ENCODE measurements at regions not wholly inside any gene's neighbourhood (a gene's known extent, or its start where the extent isn't known, plus 50 kb on each side); places are given as distances from the start of the nearest gene placed in this dataset.

- TF ChIP-seq POLR2A (IDR thresholded peaks at IDR 0.05; ENCODE audit: low read length) (no peak), GATA1 (IDR thresholded peaks at IDR 0.05; ENCODE audit: low read depth, low read length) (no peak)
Measured at GRCh38 chr4:3613967-3614730, 81.9 kb upstream of the LRPAP1 start.

All from erythroblast (primary cell).